ENCODE measurements at regions not wholly inside any gene's neighbourhood (a gene's known extent, or its start where the extent isn't known, plus 50 kb on each side); places are given as distances from the start of the nearest gene placed in this dataset.
"Not testable (repeated sequence)": the region's sequence is repeated elsewhere in the genome, so short reads cannot be mapped to it uniquely, and the experiment has no call there.

- no peak for DNase-seq
Measured at GRCh38 chr6:2611092-2611491, 139.6 kb downstream of the MYLK4 start.

DNA sequence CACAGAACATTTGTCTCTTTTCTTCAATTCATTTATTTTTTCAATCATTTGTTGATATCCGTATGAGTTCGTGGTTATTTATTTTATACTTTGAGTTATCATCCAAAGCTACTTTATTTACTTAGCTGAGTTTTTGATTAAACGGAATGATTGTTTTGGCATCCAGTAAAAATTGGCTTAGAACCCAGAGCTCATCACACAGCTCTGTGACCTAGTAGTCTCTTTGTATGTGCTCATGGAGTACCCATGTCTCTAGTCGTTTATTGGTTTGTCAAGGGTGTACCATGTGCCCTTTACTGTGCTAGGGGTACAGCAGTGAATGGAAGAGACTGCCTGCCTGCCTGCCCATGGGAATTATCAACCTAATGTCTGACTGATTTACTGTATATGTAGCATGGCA is 142.2 kb downstream of the MYLK4 start:
- DNase-seq = no peak

DNA sequence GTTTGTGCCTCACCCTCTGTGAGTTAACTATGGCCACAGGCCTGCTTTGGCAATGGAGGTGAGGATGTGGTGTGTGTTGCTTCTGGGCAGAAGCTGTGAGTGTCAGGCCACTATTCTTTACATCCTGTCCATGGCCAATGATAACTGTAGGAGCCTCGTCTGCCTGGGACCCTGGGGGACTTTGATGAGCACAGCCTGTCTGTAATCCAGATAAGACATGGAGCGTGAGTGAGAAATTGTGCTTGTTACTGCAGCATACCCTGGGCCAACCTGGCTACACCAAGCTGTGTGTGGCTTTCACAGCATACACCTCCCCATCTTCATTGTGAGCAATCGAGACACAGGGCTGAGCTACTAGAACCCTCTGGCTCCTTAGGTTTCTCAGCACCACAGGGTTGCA is 150.4 kb downstream of the MYLK4 start:
- no peak for DNase-seq

- DNase-seq = no peak
Measured at GRCh38 chr6:2599817-2600216, 150.9 kb downstream of the MYLK4 start.

GRCh38 chr6:2598867-2599266 is 151.9 kb downstream of the MYLK4 start:
- no peak for DNase-seq

DNA sequence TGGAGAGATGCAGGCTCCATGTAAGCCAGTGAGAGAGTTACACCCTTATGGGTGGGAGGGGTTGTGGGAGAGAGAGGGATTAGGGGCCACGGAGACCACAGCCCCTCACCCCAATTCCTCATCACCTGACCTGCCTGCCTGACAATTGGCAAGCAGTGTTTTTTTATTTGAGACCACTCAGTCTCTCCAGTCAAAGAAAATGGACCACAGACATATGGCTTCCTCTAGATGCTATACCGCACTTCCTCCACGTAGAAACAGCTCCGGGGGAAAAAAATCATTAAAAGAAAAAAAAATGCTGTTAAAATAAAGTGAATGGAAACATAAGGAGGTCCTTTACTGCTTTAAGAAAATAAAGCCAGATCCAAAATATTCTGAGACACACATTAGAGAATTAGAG is 152.7 kb downstream of the MYLK4 start:
- no peak for DNase-seq

DNA sequence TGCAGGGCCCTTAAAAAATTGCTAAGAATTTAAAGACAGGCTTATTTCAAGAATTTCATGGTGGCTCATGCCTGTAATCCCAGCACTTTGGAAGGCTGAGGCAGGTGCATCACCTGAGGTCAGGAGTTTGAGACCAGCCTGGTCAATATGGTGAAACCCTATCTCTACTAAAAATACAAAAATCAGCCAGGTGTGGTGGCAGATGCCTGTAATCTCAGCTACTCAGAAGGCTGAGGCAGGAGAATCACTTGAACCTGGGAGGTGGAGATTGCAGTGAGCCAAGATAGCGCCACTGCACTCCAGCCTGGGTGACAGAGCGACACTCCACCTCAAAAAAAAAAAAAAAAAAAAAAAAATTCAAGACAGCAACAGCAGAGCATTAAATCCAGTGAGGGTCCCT is 153.3 kb downstream of the MYLK4 start:
- not testable (repeated sequence) for DNase-seq

DNA sequence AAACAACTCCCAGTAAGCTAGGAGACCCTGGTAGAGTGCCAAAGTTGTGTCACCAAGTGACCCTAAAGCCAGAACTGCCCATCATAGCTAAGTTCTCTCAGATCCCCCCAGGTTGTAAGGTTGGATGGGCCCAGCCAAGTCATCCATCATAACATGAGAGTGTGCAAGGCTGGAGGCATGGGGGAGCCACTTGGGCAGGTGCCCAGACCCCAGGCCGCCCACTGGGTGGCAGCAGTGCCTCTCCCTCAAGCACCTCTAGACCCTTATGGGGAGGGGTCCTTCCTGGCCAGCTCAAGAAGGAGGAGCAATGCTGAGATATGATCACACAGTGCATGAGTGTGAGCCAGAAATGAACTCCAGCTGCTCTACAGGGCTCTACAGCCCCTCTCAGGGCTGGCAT is 154.5 kb downstream of the MYLK4 start:
- no peak for DNase-seq

- DNase-seq = no peak
Measured at GRCh38 chr6:2594868-2595267, 155.9 kb downstream of the MYLK4 start.

DNA sequence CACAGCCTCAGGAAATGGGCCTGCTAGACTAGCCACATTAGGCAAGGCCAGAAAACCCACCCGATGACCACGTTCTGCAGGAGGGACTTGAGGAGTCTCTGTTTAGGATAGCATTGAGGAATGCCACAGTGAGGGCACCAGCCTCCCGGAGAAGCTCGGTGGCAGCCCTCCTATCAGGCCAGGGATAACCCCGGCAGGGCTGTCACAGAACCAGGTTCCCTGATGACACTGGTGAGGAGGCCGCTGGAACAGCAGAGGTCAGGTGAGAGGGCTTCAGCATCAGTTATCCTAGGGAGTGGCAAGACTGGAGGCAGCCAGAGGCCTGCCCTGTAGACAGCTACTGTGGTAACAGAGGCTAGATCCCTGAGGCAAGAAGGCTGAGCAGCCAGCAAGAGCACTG is 157.6 kb downstream of the MYLK4 start:
- DNase-seq = no peak

GRCh38 chr6:2589171-2589661 is 161.5 kb downstream of the MYLK4 start:
- DNase-seq = no peak

DNA sequence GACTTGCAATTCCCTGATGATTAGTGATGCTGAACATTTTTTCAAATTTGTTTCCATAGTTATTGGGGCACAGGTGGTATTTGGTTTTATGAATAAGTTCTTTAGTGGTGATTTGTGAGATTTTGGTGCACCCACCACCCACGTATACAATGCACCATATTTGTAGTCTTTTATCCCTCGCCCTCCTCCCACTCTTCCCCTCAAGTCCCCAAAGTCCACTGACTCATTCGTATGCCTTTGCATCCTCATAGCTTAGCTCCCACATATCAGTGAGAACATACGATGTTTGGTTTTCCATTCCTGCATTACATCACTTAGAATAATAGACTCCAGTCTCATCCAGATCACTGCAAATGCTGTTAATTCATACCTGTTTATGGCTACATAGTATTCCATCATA is 167.3 kb downstream of the MYLK4 start:
- no peak for DNase-seq

DNA sequence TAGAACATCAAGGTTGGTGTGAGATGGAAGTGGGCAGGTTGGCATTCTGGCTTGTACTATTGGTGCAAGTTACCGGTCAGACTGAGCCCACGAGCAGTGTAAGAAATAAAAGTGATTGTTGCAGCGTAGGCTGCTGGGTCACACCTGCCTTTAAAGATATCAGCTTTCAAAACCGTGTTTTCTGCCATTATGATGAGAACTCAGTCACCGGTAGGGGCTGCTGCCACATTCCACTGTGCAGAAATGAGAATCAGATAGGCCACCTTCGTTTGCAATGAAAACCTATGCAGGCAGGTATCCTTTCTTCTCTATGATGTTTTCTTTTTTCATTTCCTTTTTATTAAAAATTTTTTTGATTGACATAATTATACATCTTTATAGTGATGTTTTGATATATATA is 168.5 kb downstream of the MYLK4 start:
- no peak for DNase-seq

DNA sequence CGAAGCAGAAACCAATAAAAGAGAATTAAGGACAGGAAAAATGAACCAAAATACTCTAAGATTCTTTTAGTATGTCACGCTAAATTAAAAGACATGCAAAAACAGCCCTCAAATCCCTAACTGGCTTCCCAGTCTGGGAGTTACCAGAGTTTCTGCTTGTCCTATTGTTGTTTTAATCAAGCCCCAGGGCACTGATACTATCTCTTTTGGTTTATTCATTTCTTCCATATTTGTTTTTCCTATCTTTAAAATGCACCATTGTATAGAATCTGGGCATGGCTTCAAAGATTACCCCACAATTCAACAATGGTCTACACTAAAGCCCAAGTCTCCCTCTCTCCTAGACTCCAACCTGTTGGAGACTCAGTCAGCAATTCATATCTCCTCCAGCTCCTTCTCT is 169.1 kb downstream of the MYLK4 start:
- DNase-seq = no peak

DNA sequence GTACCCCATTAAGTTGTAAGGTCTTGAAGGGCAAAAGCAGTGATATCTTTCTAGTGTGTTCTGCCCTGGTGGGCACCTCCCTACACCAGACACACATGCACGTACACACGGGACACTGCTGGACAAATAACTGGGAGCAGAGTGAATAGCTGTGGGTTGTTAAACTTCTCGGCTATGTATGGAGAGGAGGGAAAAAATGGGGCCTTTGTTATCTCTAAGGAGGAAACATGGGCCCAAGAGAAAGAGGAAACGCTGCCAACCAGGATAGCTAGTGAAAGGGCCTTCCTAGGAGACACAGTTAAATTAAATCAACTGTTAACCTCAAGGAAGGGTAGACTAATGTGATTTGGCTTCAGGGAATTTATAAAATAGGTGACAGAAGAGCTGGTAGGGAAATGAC is 169.7 kb downstream of the MYLK4 start:
- DNase-seq = no peak

- no peak for DNase-seq
Measured at GRCh38 chr6:2579804-2580570, 170.7 kb downstream of the MYLK4 start.

DNA sequence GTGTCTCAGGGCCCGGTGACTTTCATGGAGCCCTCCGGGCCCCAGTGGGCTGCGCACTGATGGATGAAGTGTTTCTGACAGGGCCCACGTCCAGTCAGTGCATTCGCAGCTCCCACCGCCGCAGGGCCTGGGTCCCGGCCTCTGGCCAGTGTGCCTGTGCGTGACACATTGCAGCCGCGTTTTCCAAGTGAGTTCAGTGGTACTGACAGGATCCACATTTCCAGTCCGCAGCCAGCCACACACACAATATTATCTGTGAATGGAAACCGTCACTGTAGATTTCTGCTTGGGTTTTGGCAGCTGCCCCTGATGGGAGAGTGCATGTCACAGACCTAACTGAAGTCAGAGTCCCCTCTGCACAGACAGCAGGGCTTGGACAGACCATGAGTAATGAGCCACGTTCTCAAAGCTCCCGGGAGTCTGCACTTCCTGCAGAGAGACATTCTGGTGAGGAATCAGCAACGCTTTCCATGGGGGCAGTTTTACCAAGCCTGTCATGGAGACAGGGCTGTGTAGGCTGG is 171.4 kb downstream of the MYLK4 start:
- no peak for DNase-seq

DNA sequence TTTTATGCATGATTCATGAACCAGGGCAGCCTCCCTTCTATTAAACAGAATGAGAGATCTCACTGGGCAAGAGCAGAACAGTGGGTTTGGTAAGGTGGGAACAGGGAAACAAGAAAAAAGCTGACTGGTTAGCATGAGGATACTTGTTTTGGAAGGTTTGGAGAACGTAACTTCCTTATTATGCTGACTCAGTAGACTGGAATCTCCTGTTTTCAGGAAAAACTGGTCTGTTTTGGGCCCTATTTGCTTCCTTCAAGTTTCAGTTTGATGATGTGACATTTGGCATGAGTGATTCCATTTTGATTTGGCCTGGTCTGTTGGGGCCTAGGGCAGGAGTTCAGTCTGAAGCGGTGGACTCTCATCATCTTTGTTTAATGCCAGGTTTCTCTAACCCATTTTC is 172.0 kb downstream of the MYLK4 start:
- no peak for DNase-seq

DNA sequence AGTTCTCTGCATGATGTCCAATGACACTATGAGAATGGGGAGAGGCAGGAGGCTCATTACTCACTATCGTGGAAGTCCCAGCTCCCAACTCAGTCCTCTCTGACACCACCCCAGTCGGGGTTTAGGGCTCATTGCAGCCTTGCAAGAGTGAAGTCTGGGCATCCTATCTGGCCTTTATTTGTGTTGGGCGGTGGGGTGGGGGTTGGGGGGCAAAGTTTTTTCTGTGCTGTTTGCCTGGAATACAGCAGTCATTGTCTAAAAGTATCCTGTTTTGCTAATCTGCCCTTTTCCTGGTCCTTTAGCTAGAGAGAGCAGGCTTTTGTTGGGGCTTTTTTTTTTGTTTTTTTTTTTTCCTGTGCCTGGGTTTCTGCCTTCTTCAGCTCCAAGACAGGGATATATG is 174.2 kb downstream of the MYLK4 start:
- DNase-seq = no peak

GRCh38 chr6:2575236-2575635 is 175.5 kb downstream of the MYLK4 start:
- no peak for DNase-seq

DNA sequence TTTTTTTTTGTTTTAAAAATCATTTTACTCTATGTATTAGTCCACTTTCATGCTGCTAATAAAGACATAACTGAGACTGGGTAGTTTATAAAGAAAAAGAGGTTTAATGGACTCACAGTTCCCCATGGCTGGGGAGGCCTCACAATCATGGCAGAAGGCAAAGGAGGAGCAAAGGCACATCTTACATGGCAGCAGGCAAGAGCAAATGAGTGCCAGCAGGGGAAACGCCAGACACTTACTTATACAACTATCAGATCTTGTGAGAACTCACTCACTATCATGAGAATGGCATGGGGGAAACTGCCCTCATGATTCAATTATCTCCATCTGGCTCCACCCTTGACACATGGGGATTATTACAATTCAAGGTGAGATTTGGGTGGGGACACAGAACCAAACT is 181.3 kb downstream of the MYLK4 start:
- not testable (repeated sequence) for DNase-seq

GRCh38 chr6:2566048-2566447 is 184.7 kb downstream of the MYLK4 start:
- no peak for DNase-seq

GRCh38 chr6:2565499-2565898 is 185.2 kb downstream of the MYLK4 start:
- no peak for DNase-seq

- no peak for DNase-seq
Measured at GRCh38 chr6:2563635-2564034, 187.1 kb downstream of the MYLK4 start.

Measured in activated CD8-positive, alpha-beta memory T cell treated with anti-CD3 and anti-CD28 coated beads, Interleukin-2, amount 50 U/mL, for 48 hours (primary cell).